ENCODE measurements at regions not wholly inside any gene's neighbourhood (a gene's known extent, or its start where the extent isn't known, plus 50 kb on each side); places are given as distances from the start of the nearest gene placed in this dataset.
"Not testable (repeated sequence)": the region's sequence is repeated elsewhere in the genome, so short reads cannot be mapped to it uniquely, and the experiment has no call there.

DNA sequence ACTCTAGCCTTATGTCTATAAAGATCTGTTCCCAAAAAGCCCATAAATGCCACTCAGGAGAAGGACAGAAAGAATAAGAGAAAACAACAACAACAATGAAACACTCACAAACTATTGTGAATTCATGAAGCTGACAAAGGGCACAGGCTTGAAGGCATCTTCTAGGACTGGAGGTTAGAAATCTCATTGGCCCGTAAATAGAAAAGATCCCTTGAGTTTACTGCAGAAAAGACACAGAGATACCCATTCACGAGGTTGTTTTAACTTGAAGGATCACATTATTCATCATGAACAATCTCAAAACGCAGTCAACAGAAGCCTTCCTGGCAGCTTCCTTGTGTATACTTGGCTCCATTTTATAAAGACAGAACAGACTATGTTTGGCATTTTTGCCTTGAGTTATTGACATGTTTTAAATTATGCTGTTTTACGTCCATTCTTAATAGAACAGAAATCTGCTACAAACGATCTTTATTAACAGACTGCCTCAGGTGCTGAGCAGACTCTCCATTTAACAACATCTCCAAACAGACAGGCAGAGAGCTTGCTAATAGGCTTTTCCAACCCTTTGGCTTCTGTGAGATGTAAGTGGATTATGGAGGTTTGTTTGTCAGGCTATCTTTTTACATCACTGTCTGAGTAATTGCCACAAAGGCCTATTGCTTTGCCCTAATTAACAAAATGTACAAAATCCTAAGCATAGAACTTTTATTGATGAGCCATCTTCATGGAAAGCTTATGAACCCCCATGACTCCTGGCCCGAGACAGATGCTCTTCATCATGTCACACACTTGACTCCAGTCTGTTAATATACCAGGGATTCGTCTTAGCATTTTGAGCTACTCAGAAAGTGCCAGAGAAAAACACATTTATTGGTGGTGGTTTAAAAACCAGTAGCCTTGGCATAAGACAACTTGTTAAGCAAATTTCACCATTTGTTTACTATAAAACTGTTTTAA, 735.3 kb upstream of the ZNF608 start:
- DNase-seq (ENCODE audit: low spot score): no peak
- intact Hi-C loops (cut with DNase I): loop anchor here (10.0 kb wide), 1 partner anchor 113 kb away; no protein-coding TSS in a partner anchor

DNA sequence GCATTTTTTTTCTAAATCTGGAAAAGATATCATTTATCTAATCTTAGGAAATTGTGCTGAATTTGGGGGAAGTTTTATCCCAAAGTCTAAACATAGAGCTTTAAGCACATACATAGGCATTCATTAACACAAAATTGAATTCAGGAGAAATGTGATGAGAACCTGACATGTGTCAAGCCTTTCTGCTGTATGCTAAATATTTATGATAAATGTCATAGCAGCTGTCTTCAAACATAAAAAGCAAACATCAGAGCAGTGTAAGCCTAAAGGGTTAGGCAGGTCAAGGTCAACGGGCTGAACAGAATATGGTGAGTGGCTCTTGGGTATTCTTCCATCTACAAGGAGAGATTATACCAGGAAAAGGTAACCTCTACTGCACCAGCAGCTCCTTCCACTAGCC, 737.2 kb upstream of the ZNF608 start:
- intact Hi-C loops (cut with DNase I): loop anchor here (10.0 kb wide), 1 partner anchor 111 kb away; no protein-coding TSS in a partner anchor
- DNase-seq (ENCODE audit: low spot score): no peak

DNA sequence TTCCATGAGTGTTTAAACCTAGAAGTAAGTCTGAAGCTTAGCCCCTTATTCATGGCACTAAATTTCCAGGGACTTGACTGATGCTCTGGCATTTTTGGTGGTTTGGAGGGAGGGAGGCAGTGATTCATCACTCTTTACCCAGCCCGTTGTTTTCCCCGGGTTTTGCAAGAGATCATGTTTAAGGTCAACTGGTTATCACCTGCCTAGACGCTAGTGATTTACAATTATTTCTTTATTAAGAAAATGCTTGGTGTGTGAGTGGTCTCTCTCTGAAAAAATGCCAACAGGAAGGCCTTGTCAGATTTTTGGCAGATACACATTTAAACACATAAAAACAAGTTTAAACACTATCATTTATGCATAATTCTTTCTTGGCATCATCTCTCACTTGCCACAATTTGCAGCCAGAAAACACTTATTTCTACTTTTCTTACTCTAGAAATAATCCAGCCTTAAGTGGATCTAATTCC, 737.9 kb upstream of the ZNF608 start:
- intact Hi-C loops (cut with DNase I): loop anchor here (10.0 kb wide), 1 partner anchor 110 kb away; no protein-coding TSS in a partner anchor

DNA sequence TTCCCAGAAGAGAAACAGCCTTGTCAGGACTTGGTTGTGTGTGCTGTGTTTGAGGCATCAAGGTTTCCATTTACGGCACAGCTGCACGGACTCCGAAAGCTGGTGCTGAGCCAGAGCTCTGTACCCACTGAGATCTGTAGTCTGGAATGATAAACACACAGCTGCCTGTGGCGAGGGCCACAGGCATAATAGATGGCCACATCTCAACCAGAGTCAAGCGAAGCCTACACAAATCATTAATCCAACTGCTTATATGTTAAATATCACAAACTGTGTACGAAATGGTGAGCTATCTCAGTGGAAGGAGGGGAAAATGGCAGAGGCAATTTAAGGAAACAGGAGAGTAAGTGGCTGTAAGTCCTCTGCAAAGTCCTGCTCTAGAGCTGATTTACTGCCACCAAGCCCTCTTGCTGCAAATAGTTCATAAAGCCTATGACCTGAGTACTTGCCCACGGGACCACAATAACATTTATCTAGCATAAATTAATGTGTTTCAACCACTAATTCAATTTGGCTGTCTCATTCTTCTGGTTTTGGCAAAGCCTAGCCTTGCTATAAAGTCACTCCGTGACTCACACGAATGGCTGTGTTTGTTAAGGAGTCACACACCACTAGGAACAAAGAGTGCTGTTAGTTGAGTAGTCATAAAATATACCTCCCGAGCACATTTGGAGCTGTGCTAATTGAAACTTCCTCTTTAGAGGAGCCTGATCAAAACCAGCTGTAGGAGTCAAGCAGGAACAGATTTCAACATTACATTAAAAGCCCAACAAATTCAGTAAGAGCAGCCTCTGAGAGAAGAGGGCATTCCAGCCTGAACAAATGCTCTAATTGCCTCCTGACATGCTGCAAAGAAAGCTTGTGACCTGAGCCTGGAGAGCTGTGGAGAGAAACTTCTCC, 738.6 kb upstream of the ZNF608 start:
- intact Hi-C loops (cut with DNase I): loop anchor here (10.0 kb wide), 1 partner anchor 110 kb away; no protein-coding TSS in a partner anchor
- peak; percentile 75 for DNase-seq (ENCODE audit: low spot score)

More for the DNA sequence above, 737.9 kb upstream of the ZNF608 start:
- DNase-seq (ENCODE audit: low spot score): no peak

DNA sequence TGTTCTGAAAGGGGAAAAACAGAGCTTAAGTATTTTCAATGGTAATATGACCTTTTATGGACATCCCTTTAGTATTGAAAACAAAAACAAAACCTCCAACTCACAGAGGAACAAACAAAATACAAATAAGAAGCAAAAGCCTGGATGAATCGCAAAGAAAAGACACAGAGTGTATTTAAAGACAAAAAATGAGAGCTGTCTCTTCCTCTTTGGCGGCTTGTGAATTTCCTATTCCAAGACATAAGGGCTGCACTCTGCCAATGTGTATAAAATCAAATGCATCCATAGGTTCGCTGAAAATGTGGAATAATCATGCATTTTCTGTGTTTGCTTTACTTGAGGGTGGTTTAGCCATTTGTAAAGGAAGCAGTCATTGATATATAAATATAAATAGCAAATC, 739.3 kb upstream of the ZNF608 start:
- intact Hi-C loops (cut with DNase I): loop anchor here (10.0 kb wide), 1 partner anchor 109 kb away; no protein-coding TSS in a partner anchor

GRCh38 chr5:125486634-125487033, 740.2 kb upstream of the ZNF608 start:
- intact Hi-C loops (cut with DNase I): loop anchor here (10.0 kb wide), 1 partner anchor 108 kb away; no protein-coding TSS in a partner anchor
- DNase-seq (ENCODE audit: low spot score): no peak

More for the DNA sequence above, 739.3 kb upstream of the ZNF608 start:
- no peak for DNase-seq (ENCODE audit: low spot score)

- DNase-seq (ENCODE audit: low spot score): no peak
- intact Hi-C loops (cut with DNase I): loop anchor here (10.0 kb wide), 1 partner anchor 108 kb away; no protein-coding TSS in a partner anchor
Observed at GRCh38 chr5:125487231-125487630, 740.8 kb upstream of the ZNF608 start.

DNA sequence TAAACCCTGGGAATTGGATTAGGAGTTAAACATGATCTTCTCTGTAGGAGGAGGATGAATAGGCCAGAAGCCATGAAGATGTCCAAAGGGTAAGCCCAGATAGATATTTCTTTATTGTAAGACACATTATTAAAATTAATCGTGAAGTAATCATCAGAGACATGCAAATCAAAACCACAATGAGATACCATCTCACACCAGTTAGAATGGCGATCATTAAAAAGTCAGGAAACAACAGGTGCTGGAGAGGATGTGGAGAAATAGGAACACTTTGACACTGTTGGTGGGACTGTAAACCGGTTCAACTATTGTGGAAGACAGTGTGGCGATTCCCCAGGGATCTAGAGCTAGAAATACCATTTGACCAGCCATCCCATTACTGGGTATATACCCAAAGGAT, 741.2 kb upstream of the ZNF608 start:
- not testable (repeated sequence) for DNase-seq (ENCODE audit: low spot score)
- intact Hi-C loops (cut with DNase I): loop anchor here (10.0 kb wide), 1 partner anchor 107 kb away; no protein-coding TSS in a partner anchor

DNA sequence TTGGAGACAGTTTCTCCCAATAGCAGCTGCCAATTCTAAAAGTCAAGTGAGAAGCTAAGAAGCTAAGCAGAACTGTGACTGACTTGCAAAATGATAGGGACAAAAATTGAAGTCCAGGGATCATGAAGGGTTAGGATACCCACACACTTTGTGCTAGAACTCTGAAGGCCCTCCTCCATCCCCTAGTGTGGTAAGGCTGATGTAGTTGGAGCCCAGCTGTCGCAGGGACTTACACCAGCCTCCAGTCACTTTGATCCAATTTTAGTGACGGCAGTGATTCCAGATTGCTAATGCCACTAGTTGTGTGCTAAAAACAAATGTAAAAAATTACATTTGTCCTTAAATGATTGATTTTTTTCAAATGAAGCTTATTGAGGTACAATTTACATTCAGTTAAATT, 742.7 kb upstream of the ZNF608 start:
- intact Hi-C loops (cut with DNase I): loop anchor here (10.0 kb wide), 1 partner anchor 106 kb away; no protein-coding TSS in a partner anchor
- DNase-seq (ENCODE audit: low spot score): no peak

GRCh38 chr5:125491986-125492492, 745.6 kb upstream of the ZNF608 start:
- DNase-seq (ENCODE audit: low spot score): no peak
- intact Hi-C loops (cut with DNase I): no loop called here

- DNase-seq (ENCODE audit: low spot score): no peak
- intact Hi-C loops (cut with DNase I): no loop called here
Observed at GRCh38 chr5:125492977-125493376, 746.5 kb upstream of the ZNF608 start.

DNA sequence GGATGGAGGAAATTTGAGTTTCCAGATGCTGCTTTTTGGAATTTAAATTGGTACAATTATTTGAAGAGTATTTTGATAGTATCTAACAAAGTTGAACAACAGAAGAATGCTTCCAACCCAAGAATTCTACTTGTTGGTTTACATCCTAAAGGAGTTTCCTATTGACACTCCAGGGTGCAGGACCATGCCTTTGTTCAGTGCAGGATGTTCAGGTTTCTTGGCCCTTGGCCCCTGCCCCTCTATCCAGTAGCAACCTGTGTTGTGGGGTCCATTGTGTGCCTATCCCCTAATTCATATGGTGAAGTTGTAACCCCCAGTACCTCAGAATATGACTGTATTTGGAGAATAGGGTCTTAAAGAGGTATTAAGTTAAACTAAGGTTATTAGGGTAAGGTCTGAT, 750.0 kb upstream of the ZNF608 start:
- intact Hi-C loops (cut with DNase I): no loop called here
- DNase-seq (ENCODE audit: low spot score): no peak

GRCh38 chr5:125497651-125498050, 751.2 kb upstream of the ZNF608 start:
- no peak for DNase-seq (ENCODE audit: low spot score)
- intact Hi-C loops (cut with DNase I): no loop called here

GRCh38 chr5:125499636-125500332, 753.3 kb upstream of the ZNF608 start:
- intact Hi-C loops (cut with DNase I): no loop called here
- no peak for DNase-seq (ENCODE audit: low spot score)

DNA sequence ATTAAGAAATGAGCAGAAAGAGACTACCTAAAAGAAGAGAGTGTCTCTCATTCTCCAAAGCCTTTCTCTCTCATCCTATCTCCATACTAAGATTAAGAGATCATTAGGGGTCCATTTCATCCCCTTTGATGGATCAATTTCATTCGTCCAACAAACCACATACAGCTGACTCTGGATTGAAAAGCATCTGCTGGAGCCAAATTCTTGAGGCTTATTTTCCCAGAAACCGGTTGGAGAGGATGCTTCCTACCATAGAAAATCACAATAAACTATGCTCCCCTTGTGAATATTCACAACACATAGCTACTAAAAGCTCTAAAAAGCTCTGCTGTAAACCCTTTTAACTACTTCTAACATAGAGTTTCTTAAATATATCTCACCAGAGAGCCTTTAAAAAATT, 755.0 kb upstream of the ZNF608 start:
- intact Hi-C loops (cut with DNase I): no loop called here
- no peak for DNase-seq (ENCODE audit: low spot score)

GRCh38 chr5:125503946-125504345, 757.5 kb upstream of the ZNF608 start:
- intact Hi-C loops (cut with DNase I): no loop called here
- no peak for DNase-seq (ENCODE audit: low spot score)

DNA sequence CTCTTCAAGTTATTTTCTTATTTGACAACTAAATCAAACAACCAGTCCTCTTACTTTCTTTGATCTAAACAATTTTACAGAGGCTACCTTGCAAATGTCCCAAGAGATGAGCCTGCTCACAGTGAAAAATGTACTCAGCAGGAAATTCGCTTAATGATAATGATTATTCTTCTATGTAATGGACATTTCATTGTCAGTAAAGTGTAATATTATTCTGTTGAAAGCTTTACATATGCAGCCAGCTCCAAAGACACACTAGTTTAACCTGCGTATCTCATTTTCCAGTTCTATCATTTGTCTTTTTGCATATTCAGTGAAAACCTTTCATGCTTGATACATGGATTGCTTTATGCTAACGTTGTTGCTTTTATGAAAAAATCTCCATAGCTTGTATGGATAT, 758.7 kb upstream of the ZNF608 start:
- intact Hi-C loops (cut with DNase I): no loop called here
- no peak for DNase-seq (ENCODE audit: low spot score)

DNA sequence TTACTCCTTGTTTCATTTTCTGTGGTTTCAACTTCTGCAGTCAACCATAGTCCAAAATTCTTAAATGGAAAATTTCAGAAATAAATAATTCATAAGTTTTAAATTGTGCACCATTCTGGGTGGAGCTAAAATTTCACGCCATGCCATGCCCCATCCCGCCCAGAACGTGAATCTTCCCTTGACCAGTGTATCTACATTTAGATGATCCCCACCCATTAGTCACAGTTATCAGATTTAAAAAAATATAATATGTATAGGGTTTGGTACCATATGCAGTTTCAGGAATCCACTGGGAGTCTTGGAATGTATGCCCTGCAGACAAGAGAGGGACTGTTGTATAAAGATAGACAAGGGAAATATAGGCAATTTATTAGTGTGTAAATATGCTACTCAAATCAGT, 759.7 kb upstream of the ZNF608 start:
- DNase-seq (ENCODE audit: low spot score): no peak

GRCh38 chr5:125508225-125508624, 761.8 kb upstream of the ZNF608 start:
- no peak for DNase-seq (ENCODE audit: low spot score)
- intact Hi-C loops (cut with DNase I): no loop called here

More for the DNA sequence above, 759.7 kb upstream of the ZNF608 start:
- intact Hi-C loops (cut with DNase I): no loop called here
